HG03439 (cell line): ENCODE measurements at regions not wholly inside any gene's neighbourhood (a gene's known extent, or its start where the extent isn't known, plus 50 kb on each side); places are given as distances from the start of the nearest gene placed in this dataset.
"Not testable (repeated sequence)": the region's sequence is repeated elsewhere in the genome, so short reads cannot be mapped to it uniquely, and the experiment has no call there.

Source experiments
- ATAC-seq: cut with Tn5 transposase; IDR thresholded peaks from one replicate; pipeline ENCODE4 v1.9.1; 2021; ENCODE audit warnings: mild to moderate bottlenecking, moderate library complexity; ENCODE audit not compliant: unreplicated experiment

DNA sequence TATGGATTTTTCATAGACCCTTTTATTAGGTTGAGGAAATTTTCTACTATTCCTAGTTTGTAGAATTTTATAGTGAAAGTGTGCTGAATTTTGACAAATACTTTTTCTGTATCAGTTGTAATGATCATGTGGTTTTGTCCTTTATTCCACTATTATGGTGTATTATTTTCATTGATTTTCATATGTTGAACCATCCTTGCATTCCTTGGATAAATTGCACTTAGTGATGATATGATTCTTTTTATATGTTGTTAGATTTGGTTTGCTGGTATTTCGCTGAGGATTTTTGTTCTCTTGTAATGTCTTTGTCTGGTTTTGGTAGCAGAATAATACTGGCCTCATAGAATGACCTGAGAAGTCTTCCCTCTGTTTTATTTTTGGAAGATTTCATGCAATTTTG, 140.6 kb upstream of the CDK6 start:
- no peak for ATAC-seq

DNA sequence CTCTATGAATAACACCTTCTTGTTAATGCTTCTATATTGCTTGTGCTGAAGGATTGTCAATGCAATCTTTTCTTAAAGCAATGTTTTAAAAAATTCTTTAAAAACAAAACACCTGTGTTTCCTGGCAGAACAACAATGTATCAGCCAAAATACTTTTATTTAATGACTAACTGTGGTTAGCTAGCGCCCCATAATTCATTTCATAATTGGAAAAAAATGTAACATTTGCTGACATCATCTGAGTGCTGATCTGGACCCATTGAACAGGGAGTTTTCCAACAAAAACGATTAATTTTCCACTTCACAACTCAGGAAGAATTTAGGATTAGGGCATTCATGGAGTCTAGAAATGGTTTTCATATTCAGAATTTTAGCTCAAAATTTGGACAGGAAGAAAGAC, 137.6 kb upstream of the CDK6 start:
- ATAC-seq: no peak

DNA sequence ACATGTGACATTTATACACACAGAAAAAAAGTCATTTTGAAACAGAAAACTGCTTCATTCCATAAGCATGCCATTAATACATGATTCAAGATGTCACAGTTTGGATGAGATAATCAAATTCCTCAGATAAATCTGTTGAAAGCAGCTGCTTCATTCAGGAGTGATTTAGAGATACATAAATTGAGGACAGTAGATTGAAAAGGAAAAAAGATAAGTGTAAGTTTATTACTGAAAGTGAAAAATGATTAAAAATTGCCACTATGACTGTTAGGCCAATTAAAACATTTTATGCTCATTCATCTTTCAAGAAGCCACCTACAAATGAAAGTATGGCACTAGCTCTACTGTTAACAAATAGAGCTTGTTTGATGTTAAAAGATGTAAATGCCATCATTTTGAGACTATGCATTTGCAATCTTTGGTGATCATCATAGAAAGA, 136.9 kb upstream of the CDK6 start:
- ATAC-seq: no peak

DNA sequence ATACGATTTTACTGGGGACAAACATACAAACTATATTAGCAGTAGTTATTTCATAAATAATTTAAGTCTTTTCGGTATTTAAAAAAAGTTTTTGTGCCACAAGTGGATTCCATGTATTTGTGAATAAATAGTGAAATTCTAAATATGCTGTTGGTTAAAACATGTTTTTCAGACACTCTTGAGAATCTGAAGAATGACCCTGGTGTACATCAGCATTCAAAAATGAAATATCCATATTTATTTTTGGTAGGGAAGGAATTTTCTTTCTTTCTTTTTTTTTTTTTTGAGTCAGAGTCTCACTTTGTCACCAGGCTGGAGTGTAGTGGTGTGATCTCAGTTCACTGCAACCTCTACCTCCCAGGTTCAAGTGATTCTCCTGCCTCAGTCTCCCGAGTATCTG, 136.1 kb upstream of the CDK6 start:
- no peak for ATAC-seq

DNA sequence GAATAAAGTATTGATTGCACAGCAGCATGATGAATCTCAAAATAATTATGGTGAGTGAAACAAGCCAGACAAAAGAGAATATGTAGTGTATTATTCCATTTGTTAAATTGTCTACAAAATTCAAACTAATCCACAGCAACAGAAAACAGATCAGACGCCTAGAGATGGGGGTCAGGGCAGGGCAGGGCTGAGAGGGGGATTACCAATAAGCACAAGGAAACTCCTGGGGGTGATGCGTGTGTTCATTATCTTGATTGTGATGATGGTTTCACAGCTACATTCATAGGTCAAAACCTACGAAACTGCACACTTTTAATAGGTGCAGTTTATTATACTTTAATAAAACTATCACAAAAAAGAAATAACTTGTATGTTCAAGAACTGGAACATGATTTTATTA, 132.7 kb upstream of the CDK6 start:
- ATAC-seq: no peak

DNA sequence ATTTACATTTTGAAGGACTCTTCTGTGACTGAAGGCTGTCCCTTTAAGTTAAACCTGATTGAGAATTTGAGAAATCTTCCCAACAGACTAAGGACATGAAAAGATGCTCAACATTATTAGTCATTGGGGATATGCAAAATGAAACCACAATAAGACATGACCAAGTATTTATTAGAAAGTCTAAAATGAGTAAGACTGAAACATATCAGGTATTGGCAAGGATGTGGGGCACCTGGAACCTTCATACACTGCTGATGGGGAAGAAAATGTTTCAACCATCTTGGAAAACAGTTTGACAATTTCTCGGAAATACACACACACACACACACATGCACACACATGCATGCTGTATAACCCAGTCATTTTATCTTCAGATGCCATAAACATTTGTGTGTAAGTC, 132.1 kb upstream of the CDK6 start:
- ATAC-seq: peak; percentile 62

GRCh38 chr7:92967238-92967637, 130.9 kb upstream of the CDK6 start:
- ATAC-seq: no peak

DNA sequence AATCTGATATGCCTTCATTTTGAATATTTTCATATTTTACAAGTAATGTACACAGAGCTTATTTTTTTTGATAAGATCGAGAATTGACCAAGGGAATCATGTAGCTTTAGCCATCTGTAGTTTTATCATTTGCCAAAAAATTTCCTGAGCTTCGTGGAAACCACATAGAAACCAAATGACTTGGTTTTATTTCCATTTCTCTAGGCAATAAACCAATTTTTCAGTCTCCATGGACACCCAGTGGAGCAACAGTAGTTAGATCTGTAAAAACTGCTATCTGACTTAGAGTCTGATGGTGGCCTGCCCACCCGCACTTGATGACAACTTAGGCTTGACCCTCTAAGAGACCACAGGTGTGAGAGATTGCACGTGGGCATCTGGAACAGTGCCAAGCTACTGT, 127.8 kb upstream of the CDK6 start:
- ATAC-seq: no peak

DNA sequence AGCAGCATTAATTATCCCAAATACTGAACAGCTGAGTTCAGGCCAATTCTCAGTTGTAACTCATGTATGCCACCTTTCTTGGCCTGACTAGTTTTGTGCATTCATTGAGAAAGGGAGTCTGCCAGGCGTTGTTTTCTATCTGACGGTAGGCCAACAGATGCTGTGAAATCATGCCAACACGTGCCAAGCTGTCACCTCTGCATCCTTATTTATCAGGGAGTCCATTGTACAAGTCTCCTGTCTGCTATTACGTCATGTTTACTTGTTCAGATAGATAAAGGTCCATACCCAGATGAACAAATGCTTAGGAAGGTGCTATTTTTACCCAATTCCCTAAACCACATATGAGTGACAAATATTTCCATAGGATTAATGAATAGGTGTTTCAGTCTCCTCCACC, 127.2 kb upstream of the CDK6 start:
- no peak for ATAC-seq

DNA sequence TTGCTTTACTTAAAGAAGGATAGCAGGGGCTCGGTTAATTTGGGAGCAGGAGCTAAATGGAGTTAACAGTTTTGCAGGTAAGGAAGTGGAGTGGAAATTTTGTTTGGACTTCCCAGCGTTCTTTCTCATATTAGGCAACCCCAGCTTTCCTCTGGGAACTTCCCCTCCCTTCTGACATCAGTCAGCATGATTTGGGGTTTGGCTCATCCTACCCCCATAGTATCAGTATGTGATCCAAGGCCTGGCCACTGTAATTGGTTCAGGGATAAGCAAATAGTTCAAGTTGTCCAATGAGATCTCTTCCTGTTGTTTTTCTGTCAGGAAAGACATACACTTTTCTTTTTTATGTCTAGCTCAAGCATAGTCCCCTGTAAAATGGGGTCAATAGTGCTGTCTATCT, 125.6 kb upstream of the CDK6 start:
- ATAC-seq: no peak

DNA sequence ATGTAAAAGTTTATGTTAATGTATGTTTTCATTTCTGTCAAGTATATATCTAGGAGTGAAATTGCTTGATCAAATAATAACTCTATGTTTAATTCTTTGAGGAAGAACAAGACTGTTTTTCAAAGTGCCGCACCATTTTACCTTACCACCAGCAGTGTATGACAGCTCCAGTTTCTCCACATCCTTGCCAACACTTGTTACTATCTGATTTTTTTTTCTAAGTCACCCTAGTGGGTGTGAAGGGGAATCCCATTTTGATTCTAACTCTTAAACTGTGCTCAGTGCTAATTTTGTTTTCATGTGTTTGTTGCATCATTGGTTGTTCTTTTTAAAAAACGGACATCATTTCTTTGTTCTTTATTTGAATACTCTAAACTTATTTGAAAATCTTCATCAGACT, 120.2 kb upstream of the CDK6 start:
- ATAC-seq: no peak

GRCh38 chr7:92955081-92955480, 118.7 kb upstream of the CDK6 start:
- ATAC-seq: no peak

DNA sequence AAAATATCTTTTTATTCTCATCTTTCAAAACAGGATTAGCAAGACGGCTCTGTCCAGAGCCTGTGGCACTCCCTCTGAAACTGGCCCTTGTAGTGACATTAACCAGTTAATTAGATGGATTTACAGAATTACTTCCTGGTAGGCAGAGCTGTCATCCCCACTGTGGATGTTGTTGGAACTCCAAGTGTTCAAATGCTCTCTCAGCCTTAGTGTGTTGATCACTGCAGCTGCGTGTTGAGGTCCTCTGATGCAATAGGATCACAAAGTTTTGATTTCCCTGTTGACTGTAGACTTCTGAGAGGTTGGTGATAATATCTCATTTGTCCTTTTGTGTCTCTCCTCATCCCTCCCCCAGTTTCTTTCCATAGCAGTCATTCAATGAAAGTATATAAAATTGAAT, 117.3 kb upstream of the CDK6 start:
- ATAC-seq: no peak

GRCh38 chr7:92949748-92950147, 113.4 kb upstream of the CDK6 start:
- no peak for ATAC-seq

DNA sequence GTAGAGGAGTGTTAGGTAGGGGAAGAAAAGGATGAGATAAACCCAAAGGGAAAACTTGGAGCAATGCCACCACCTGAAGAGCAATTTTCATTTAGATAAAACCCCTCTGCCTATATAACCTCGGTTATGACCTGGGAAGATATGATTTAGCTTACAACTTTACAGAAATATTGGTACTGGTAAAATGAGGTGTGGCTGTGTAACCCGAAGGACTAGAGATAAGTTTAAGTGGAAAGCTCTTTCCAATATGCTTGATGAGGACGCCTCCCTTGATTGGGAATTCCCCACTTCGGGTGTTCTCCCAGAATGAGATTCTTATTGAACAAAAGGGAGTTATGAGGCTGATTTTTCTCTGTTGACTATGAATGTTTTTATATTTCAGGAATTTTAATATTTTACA, 109.5 kb upstream of the CDK6 start:
- no peak for ATAC-seq

- ATAC-seq: no peak
Measured at GRCh38 chr7:92944633-92945032, 108.3 kb upstream of the CDK6 start.

DNA sequence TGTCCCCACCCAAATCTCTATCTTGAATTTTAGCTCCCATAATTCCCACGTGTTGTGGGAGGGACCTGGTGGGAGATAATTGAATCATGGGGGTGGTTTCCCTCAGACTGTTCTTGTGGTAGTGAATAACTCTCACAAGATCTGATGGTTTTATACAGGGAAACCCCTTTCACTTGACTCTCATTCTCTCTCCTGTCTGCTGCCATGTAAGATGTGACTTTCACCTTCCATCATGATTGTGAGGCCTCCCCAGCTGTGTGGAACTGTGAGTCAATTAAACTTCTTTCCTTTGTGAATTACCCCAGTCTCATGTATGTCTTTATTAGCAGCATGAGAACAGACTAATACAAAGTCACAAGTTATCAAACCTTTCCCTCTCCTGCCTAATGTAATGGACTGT, 106.3 kb upstream of the CDK6 start:
- not testable (repeated sequence) for ATAC-seq

DNA sequence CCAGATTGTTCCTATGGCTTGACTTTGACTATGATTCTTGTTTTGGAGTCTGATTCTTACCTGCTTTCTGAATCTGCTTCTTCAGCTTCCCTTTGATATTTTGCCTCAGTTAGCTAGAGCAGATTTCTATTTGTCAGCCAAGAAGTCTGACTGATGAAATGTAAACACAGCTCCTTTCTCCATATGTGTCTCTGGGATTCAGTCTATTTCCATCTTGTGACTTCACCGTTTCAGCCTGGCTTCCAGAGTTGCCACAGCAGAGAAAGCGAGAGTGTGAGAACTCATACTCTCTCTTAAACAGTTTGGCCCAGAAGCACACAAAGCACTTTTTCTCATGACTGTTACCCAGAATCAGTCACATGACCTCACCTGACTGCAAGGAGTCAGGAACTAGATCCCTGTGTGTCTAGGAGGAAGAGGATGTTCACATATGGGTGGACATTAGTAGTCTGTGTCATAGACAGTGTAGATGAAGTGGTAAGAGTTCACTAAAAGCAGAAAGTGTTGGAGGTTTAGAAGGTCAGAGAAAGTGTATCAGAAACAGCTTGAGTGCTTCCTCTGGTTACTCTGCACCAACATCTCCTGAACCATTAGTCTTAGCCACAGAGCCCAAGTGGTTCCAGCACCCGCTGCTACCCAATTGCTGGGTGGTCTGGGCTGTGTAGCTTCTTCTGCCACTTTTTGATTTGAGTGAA, 103.4 kb upstream of the CDK6 start:
- ATAC-seq: no peak

GRCh38 chr7:92934096-92934495, 97.7 kb upstream of the CDK6 start:
- ATAC-seq: no peak

DNA sequence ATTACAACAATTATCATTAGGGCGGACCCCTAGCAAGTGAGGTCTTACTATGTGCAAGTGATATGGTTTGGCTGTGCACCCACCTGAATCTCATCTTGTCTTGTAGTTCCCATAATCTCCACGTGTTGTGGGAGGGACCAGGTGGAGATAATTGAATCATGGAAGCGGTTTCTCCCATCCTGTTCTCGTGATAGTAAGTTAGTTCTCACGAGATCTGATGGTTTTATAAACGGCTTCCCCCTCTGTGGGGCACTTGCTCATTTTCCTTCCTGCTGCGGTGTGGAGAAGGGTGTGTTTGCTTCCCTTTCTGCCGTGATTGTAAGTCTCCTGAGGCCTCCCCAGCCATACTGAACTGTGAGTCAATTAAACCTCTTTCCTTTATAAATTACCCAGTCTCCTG, 96.1 kb upstream of the CDK6 start:
- ATAC-seq: no peak

- no peak for ATAC-seq
Measured at GRCh38 chr7:92930404-92930803, 94.0 kb upstream of the CDK6 start.

- ATAC-seq: no peak
Measured at GRCh38 chr7:92926697-92927044, 90.3 kb upstream of the CDK6 start.

- ATAC-seq: no peak
Measured at GRCh38 chr7:92925876-92926696, 89.7 kb upstream of the CDK6 start.
